GM23338 (cell line): ENCODE measurements at regions not wholly inside any gene's neighbourhood (a gene's known extent, or its start where the extent isn't known, plus 50 kb on each side); places are given as distances from the start of the nearest gene placed in this dataset.

ENCODE experiments used
- ATAC-seq: fragments of 200-7000 bp; cut with Tn5 transposase; 3 replicates; pipeline ENCODE4 v1.9.1; 2020
- DNase-seq: peaks from one replicate; pipeline ENCODE4 v3.0.0-alpha.2; 2015; ENCODE audit warnings: low spot score
- H2AFZ ChIP-seq: fragments of 200-600 bp; sonication (generic); 2 replicates; pipeline ENCODE4 v1.8.0; 2016; ENCODE audit warnings: antibody characterized with exemption, mild to moderate bottlenecking, moderate library complexity
- H3F3A ChIP-seq: fragments of 200-600 bp; sonication (generic); replicated peaks from 2 replicates; pipeline ENCODE4 v1.8.0; 2017; ENCODE audit warnings: antibody characterized with exemption, mixed run types, low read depth
- H3K27ac ChIP-seq: fragments of 200-600 bp; sonication (generic); 2 replicates; pipeline ENCODE4 v1.6.1; 2016; ENCODE audit warnings: low read depth
- H3K27me3 ChIP-seq: fragments of 200-600 bp; sonication (generic); 2 replicates; pipeline ENCODE4 v1.8.0; 2016; ENCODE audit warnings: mild to moderate bottlenecking, mixed run types, moderate library complexity; ENCODE audit not compliant: insufficient read depth
- H3K36me3 ChIP-seq: fragments of 200-600 bp; sonication (generic); 2 replicates; pipeline ENCODE4 v1.8.0; 2016; ENCODE audit warnings: mild to moderate bottlenecking; ENCODE audit not compliant: insufficient read depth
- H3K4me1 ChIP-seq: fragments of 200-600 bp; sonication (generic); 2 replicates; pipeline ENCODE4 v1.8.0; 2016; ENCODE audit warnings: mild to moderate bottlenecking, moderate library complexity; ENCODE audit not compliant: insufficient read depth
- H3K4me2 ChIP-seq: fragments of 200-600 bp; sonication (generic); 2 replicates; pipeline ENCODE4 v1.7.1; 2017; ENCODE audit warnings: mixed run types
- H3K4me3 ChIP-seq: fragments of 200-600 bp; sonication (generic); 2 replicates; pipeline ENCODE4 v1.6.1; 2016; ENCODE audit warnings: mixed run types
- H3K79me2 ChIP-seq: fragments of 200-600 bp; sonication (generic); replicated peaks from 2 replicates; pipeline ENCODE4 v1.8.0; 2017; ENCODE audit warnings: mild to moderate bottlenecking; ENCODE audit not compliant: insufficient read depth
- H3K9me2 ChIP-seq: fragments of 200-600 bp; sonication (generic); 2 replicates; pipeline ENCODE4 v1.8.0; 2017; ENCODE audit not compliant: insufficient read depth
- H4K20me1 ChIP-seq: fragments of 200-600 bp; sonication (generic); replicated peaks from 2 replicates; pipeline ENCODE4 v1.8.0; 2017; ENCODE audit warnings: mild to moderate bottlenecking; ENCODE audit not compliant: insufficient read depth
- H3K27ac Mint-ChIP-seq: 2 replicates; pipeline ENCODE4 v1.8.0; 2020; ENCODE audit warnings: inconsistent platforms, mild to moderate bottlenecking, moderate library complexity, mixed read lengths
- H3K27me3 Mint-ChIP-seq: 3 replicates; pipeline ENCODE4 v1.8.0; 2022; ENCODE audit warnings: low read depth, mild to moderate bottlenecking, moderate library complexity, mixed read lengths, inconsistent platforms; ENCODE audit not compliant: insufficient read depth, poor library complexity
- H3K36me3 Mint-ChIP-seq: 3 replicates; pipeline ENCODE4 v1.8.0; 2021; ENCODE audit warnings: low read depth, mild to moderate bottlenecking, inconsistent platforms, moderate library complexity, mixed read lengths
- H3K4me1 Mint-ChIP-seq: 3 replicates; pipeline ENCODE4 v1.8.0; 2020; ENCODE audit warnings: mild to moderate bottlenecking, inconsistent platforms, mixed read lengths
- H3K4me3 Mint-ChIP-seq: 3 replicates; pipeline ENCODE4 v1.8.0; 2021; ENCODE audit warnings: moderate library complexity, mild to moderate bottlenecking, inconsistent platforms, mixed read lengths
- H3K9me3 Mint-ChIP-seq: 3 replicates; pipeline ENCODE4 v1.8.0; 2020; ENCODE audit warnings: moderate library complexity, mild to moderate bottlenecking, inconsistent platforms, mixed read lengths
- CREB1 ChIP-seq: fragments of 250-450 bp; sonication (Bioruptor Pico); IDR thresholded peaks from 2 replicates; pipeline ENCODE4 v1.5.0; 2020; ENCODE audit warnings: low read depth, mild to moderate bottlenecking, moderate library complexity
- CTCF ChIP-seq, 2 experiments: fragments of 200-600 bp in 1 of 2; sonication (generic) in 1 of 2; conservative IDR thresholded peaks; 2 replicates each; pipeline versions ENCODE4 v1.5.1 to v1.6.1; 2016 to 2017; ENCODE audit warnings: antibody characterized with exemption in 2 of 2, low read depth in 2 of 2, mild to moderate bottlenecking in 2 of 2, moderate library complexity in 1 of 2
- ETS1 ChIP-seq: IDR thresholded peaks from 2 replicates; pipeline ENCODE4 v1.6.1; 2016; ENCODE audit warnings: antibody characterized with exemption
- EZH2 ChIP-seq: fragments of 200-600 bp; sonication (generic); IDR thresholded peaks from one replicate; pipeline ENCODE4 v1.8.0; 2017; ENCODE audit warnings: antibody characterized with exemption, mild to moderate bottlenecking, low read depth; ENCODE audit not compliant: unreplicated experiment
- JUNB ChIP-seq: IDR thresholded peaks from one replicate; pipeline ENCODE4 v1.6.1; 2016; ENCODE audit warnings: antibody characterized with exemption; ENCODE audit not compliant: unreplicated experiment
- NANOG ChIP-seq: IDR thresholded peaks from 2 replicates; pipeline ENCODE4 v1.6.1; 2016; ENCODE audit warnings: antibody characterized with exemption, borderline replicate concordance
- POLR2AphosphoS5 ChIP-seq: IDR thresholded peaks from 2 replicates; pipeline ENCODE4 v1.6.1; 2016; ENCODE audit warnings: antibody characterized with exemption, low read depth
- REST ChIP-seq: IDR thresholded peaks from one replicate; pipeline ENCODE4 v1.6.1; 2018; ENCODE audit warnings: antibody characterized with exemption; ENCODE audit not compliant: unreplicated experiment
- STAT1 ChIP-seq: IDR thresholded peaks from one replicate; pipeline ENCODE4 v1.6.1; 2016; ENCODE audit warnings: antibody characterized with exemption; ENCODE audit not compliant: unreplicated experiment
- ZNF114 ChIP-seq: fragments of 250-450 bp; sonication (Bioruptor Pico); IDR thresholded peaks from 2 replicates; pipeline ENCODE4 v1.5.0; 2020; ENCODE audit warnings: mild to moderate bottlenecking, moderate library complexity
- ZNF331 ChIP-seq: fragments of 250-450 bp; sonication (Bioruptor Pico); IDR thresholded peaks from 2 replicates; pipeline ENCODE4 v1.5.0; 2020; ENCODE audit warnings: low read depth, mild to moderate bottlenecking, moderate library complexity

- TF ChIP-seq ZNF331 (CRISPR knock-in tag): no peak
- TF ChIP-seq POLR2AphosphoS5: no peak
- no peak for TF ChIP-seq JUNB
- TF ChIP-seq REST: no peak
- no peak for TF ChIP-seq ZNF114 (CRISPR knock-in tag)
- no peak for TF ChIP-seq ETS1
- no peak for TF ChIP-seq EZH2
- no peak for TF ChIP-seq NANOG
- no peak for TF ChIP-seq CTCF (conservative IDR thresholded peaks at IDR 0.05; ENCODE audit: low read depth in 2 of 2)
Observed at GRCh38 chr6:40108736-40109135, 174.5 kb upstream of the MOCS1 start (continued).

GRCh38 chr6:40106840-40107239 lies 172.6 kb upstream of the MOCS1 start:
- no peaks in the 10 kb centered on the region for H4K20me1 ChIP-seq
- H3K27ac ChIP-seq: no peak overlapping the region
- DNase-seq: no peak
- no peak overlapping the region for H3K4me2 ChIP-seq
- no peak overlapping the region for H3K4me3 Mint-ChIP-seq
- peaks cover 2% of the 10 kb centered on the region; the same call in 1 of the 3 replicates for H3K36me3 Mint-ChIP-seq
- H3F3A ChIP-seq: no peaks in the 10 kb centered on the region
- H3K79me2 ChIP-seq: no peaks in the 10 kb centered on the region
- H3K9me3 Mint-ChIP-seq: peaks cover 9% of the 10 kb centered on the region; the same call in 1 of the 3 replicates
- H3K4me3 ChIP-seq: no peak overlapping the region
- no peaks in the 10 kb centered on the region for H3K27me3 ChIP-seq
- no peak for ATAC-seq
- H3K27me3 Mint-ChIP-seq: no peaks in the 10 kb centered on the region
- no peaks in the 10 kb centered on the region for H3K4me1 ChIP-seq
- peaks cover 13% of the 10 kb centered on the region; the same call in 1 of the 2 replicates for H3K9me2 ChIP-seq
- H2AFZ ChIP-seq: no peak overlapping the region
- H3K4me1 Mint-ChIP-seq: no peaks in the 10 kb centered on the region
- H3K27ac Mint-ChIP-seq: no peak overlapping the region
- H3K36me3 ChIP-seq: no peaks in the 10 kb centered on the region
- no peak for TF ChIP-seq CREB1 (CRISPR knock-in tag)
- TF ChIP-seq ETS1: no peak
- no peak for TF ChIP-seq NANOG
- TF ChIP-seq CTCF (conservative IDR thresholded peaks at IDR 0.05; ENCODE audit: low read depth in 2 of 2): no peak
- TF ChIP-seq STAT1: no peak
- TF ChIP-seq EZH2: no peak
- TF ChIP-seq REST: no peak
